Stimulated activated CD4-positive, alpha-beta T cell treated with anti-CD3 and anti-CD28 coated beads, Interleukin-12 subunit alpha, Interleukin-12 subunit beta, amount 100 ng/mL, for 24 hours (primary cell): ENCODE measurements at regions not wholly inside any gene's neighbourhood (a gene's known extent, or its start where the extent isn't known, plus 50 kb on each side); places are given as distances from the start of the nearest gene placed in this dataset.

ENCODE experiments used
- DNase-seq, 2 experiments: peaks; one replicate each; pipeline ENCODE4 v3.0.0-alpha.2; 2020; ENCODE audit warnings: low read depth in 2 of 2

- DNase-seq, result no peak
Observed at GRCh38 chr2:79355569-79355968, 157.3 kb upstream of the CTNNA2 start.

GRCh38 chr2:79327460-79327859 lies 167.9 kb upstream of the REG3A start:
- DNase-seq, result no peak

DNA sequence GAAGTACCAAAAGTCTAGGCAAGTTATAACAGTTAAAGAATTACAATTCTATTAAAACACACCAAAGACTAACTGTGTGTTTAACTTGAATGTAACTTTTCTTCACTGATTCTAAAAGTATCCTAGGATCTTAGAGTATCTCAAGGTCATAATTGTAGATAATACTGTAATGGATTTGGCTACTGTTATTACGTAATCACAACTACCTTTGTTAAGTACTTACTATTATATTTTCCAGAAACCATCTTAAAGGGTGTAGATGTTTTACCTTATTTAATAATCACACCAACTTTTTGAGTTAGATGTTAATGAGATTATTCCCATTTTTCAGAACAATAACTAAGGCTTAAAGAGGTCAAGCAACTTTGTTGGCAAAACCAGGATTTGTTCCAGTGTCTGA lies 161.3 kb upstream of the REG3A start:
- no peak for DNase-seq

- DNase-seq, result no peak
Observed at GRCh38 chr2:79294994-79295393, 135.4 kb upstream of the REG3A start.

DNA sequence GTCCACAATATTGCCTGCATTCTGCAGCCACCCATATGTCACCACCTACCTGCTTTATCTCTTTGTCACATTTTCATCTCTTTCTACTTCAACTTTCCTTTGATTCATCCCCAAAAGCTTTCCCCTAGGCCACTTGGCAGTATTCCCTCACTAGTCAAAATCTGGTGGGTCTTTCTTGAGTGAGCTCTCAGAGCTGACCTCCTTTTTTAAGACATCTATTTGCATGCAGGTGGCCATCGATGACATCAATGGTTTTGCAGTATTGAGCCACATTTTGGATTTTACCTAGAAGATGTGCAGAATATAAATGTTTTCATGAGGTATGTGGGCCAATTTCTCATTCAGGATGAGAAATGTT lies 133.4 kb upstream of the REG3A start:
- DNase-seq, result no peak

- DNase-seq, result no peak
Observed at GRCh38 chr2:79292239-79292957, 132.8 kb upstream of the REG3A start.

DNA sequence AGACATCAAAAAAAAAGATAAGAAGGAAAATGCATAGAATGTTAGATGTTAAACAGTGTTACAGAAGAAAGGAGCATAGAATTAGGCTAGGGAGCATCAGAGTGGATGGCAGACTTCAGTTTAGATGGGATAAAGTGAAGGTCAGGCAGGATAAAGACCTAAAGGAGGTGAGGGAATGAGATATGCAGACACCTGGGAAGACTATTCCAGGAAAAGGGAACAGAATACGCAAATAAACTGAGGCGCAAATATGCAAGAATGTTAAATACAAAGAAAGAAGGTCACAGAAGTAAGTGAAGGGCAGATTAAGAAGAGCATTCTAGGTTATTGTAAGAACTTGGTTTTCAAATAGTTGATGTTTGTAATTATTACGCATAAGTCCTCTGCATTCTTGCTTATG lies 116.3 kb upstream of the REG3A start:
- DNase-seq, result no peak

- no peak for DNase-seq
Observed at GRCh38 chr2:79275197-79275596, 115.6 kb upstream of the REG3A start.

DNA sequence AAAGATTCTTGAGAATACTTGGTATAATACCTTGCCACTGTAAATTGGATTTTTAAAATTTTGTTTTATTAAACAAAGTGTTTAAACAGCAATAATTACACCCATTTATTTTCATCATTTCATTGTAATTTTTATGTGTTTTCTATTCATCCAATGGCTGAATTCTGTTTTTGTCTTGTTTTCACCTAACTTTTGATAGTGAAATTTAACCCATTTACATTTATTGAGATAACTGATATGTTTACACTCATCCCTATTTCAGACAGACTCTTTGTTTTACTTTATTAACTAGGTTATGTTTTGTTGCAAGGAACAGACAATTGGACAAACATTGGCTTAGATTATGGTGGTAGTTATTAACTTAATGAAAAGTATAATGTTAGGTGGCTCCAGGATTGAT lies 113.1 kb upstream of the REG3A start:
- DNase-seq, result no peak

DNA sequence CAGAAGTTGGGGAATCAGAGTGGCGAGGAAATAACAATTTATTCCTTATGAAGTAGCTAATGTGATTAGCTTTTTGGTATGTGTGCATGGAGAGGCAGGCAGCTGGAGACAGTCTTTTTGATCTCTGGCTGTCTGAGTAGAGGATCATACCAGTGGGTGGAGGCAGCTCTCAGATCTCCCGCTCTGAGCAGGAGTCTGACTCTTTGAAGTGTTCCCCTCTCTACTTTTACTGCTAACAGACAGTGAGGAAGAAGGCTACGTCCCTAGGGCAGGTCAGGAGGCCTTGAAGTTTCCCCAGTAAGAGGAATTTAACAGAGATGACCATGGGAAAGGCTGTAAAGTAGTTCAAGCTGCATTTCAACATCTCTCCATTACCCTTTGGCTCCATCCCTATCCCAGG lies 111.9 kb upstream of the REG3A start:
- no peak for DNase-seq

GRCh38 chr2:79260848-79261247 lies 101.3 kb upstream of the REG3A start:
- DNase-seq, result no peak

- DNase-seq, result no peak
Observed at GRCh38 chr2:79259959-79260358, 100.4 kb upstream of the REG3A start.

GRCh38 chr2:79259296-79259695 lies 99.7 kb upstream of the REG3A start:
- no peak for DNase-seq

DNA sequence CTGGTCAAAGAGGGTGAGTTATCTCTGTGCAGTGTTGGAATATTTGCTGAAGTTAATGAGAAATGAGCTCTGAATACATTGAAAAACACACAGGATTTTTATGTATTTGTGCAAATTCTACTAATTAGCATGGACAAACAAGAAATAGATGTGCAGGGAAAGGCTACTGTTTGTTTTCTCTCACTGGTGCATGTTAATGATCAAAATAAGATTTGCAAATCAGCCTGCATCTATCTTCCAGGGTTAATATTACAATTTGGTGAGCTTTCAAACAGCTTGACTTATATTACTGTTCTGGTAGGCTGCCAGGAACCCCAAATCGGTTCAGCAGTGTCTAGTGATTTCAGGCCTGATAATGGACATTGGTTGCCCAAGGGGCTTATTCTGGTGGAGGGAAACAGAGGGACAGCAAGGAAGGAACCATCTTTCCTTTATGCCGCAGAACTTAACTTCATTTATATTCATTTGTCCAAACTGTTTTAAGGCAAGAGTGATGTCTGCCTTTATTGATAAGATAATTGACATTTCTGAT lies 93.8 kb upstream of the REG3A start:
- DNase-seq, result no peak

- DNase-seq, result no peak
Observed at GRCh38 chr2:79250656-79251055, 91.1 kb upstream of the REG3A start.

- DNase-seq, result no peak
Observed at GRCh38 chr2:79248776-79249175, 89.2 kb upstream of the REG3A start.

DNA sequence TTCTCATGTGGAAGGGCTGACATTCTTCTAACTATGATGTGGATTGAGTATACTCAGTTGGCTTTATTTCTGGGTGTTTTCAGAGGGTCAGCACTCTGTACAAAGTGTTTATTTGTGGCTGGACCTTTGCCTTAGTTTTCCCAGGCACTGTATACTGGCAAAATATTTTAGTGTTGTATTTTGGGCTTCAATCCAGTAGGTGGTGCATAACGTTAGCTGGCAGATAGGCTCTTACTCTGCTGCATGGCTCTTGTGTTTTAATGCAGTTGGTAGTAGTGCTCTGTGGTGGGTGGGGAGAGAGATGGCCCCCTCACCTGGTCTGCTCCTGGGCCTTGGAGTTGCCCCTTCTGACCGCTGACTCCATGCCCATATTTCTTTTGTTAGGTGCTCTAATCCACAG lies 75.6 kb upstream of the REG3A start:
- DNase-seq, result no peak

DNA sequence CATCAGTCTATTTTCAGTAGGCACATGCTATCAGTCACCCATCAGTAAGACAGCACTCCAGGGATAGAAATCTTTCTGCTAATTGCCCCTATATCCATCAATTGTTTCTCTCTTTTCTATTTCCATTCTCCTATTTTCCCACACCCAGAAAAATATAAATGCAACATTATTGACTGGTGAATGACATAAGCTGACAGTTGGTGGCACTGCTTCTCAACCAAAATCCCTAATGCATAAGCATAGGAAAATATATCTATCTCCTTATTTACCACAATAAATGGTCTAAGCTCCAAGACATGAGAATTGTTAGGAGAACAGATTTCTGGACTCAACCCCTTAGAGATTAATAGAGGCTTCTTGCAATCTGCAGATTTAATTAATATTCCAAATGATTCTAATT lies 64.0 kb upstream of the REG3A start:
- no peak for DNase-seq

- DNase-seq, result peak in 1 of 2 experiments; percentile 1
Observed at GRCh38 chr2:79219383-79219988, 59.9 kb upstream of the REG3A start.

DNA sequence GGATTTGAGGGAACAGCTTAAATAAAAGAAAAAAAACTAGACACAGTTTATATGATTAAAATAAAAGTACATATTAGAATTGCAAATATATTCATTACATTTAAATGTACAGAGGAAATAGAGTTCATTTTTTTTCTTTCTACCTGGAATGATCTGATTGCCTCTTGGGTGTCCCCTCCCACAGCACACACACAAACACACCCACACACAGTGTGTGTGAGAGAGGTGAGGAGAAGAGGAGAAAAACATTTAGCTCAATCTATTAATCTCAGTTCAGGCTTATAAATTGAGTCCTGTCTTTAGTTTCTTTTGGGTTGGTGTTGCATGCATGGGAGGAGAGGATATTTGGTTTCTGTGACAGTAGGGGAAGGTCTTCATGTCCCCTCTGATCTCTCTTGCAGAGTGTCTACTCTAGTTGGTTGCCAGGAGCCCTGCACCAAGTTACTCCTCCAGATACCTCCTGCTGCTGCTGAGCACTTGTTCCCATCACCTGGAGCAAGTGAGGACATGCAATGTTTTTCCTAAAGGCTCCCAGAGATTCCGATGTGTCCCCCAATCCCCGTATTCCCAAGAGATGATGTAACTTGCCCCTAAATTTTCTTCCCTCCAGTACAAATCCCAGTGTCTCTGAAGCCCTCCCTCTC lies 50.8 kb upstream of the REG3A start:
- DNase-seq, result no peak
